Keratinocyte (primary cell): ENCODE measurements at regions not wholly inside any gene's neighbourhood (a gene's known extent, or its start where the extent isn't known, plus 50 kb on each side); places are given as distances from the start of the nearest gene placed in this dataset.

Source experiments
- CTCF ChIP-seq, 3 experiments: IDR thresholded peaks in 1 of 3; conservative IDR thresholded peaks in 1 of 3; optimal IDR thresholded peaks in 1 of 3; 2 replicates in 2 of 3; 3 replicates in 1 of 3; pipeline versions ENCODE3 to v1.5.1; 2011; ENCODE audit warnings: low read length in 3 of 3, mild to moderate bottlenecking in 3 of 3, moderate library complexity in 2 of 3, control low read depth in 1 of 3, inconsistent platforms in 1 of 3; ENCODE audit not compliant: insufficient read depth in 2 of 3; ENCODE audit errors: extremely low read depth in 1 of 3
- EZH2 ChIP-seq: IDR thresholded peaks from one replicate; pipeline ENCODE4 v1.6.1; 2012; ENCODE audit warnings: inconsistent platforms, mild to moderate bottlenecking, low read length, moderate library complexity

GRCh38 chr4:119810001-119810400, 181.4 kb upstream of the PDE5A start:
- no peak for TF ChIP-seq CTCF (optimal IDR thresholded peaks at IDR 0.05 in 1 of 3, IDR thresholded peaks at IDR 0.05 in 1 of 3, conservative IDR thresholded peaks at IDR 0.05 in 1 of 3; ENCODE audit: extremely low read depth in 1 of 3, insufficient read depth in 2 of 3, low read length in 3 of 3)
- no peak for TF ChIP-seq EZH2
